Fibroblast of lung (primary cell): ENCODE measurements at regions not wholly inside any gene's neighbourhood (a gene's known extent, or its start where the extent isn't known, plus 50 kb on each side); places are given as distances from the start of the nearest gene placed in this dataset.

ENCODE experiments used
- DNase-seq, 2 donors: peaks; one replicate each; pipeline versions ENCODE4 v3.0.0 to v3.0.0-alpha.2; 2010; ENCODE audit warnings: low read depth in 2 of 2
- H2AFZ ChIP-seq: 2 replicates; pipeline ENCODE4 v1.5.1; 2012; ENCODE audit warnings: low read length, control low read depth, inconsistent platforms
- H3K27ac ChIP-seq: 2 replicates; pipeline ENCODE4 v1.5.1; 2011; ENCODE audit warnings: low read length, control low read depth; ENCODE audit not compliant: insufficient read depth
- H3K27me3 ChIP-seq: 2 replicates; pipeline ENCODE4 v1.5.1; 2011; ENCODE audit warnings: mild to moderate bottlenecking, low read length; ENCODE audit not compliant: control insufficient read depth, insufficient read depth
- H3K36me3 ChIP-seq: 2 replicates; pipeline ENCODE4 v1.5.1; 2011; ENCODE audit warnings: low read length; ENCODE audit not compliant: control insufficient read depth, insufficient read depth
- H3K4me1 ChIP-seq: 2 replicates; pipeline ENCODE4 v1.5.1; 2011; ENCODE audit warnings: low read length; ENCODE audit not compliant: control insufficient read depth, insufficient read depth; ENCODE audit errors: extremely low read depth
- H3K4me2 ChIP-seq: 2 replicates; pipeline ENCODE4 v1.5.1; 2011; ENCODE audit warnings: low read length, control low read depth; ENCODE audit not compliant: insufficient read depth; ENCODE audit errors: extremely low read depth
- H3K4me3 ChIP-seq, 4 experiments: fragments of 200-600 bp in 1 of 4; sonication (generic) in 1 of 4; replicated peaks in 1 of 4; 2 replicates each; pipeline ENCODE4 v1.5.1; 2011 to 2016; ENCODE audit warnings: low read length in 4 of 4, low read depth in 3 of 4, mild to moderate bottlenecking in 3 of 4, control low read depth in 2 of 4, inconsistent platforms in 1 of 4, mixed read lengths in 1 of 4; ENCODE audit not compliant: insufficient read depth in 1 of 4; ENCODE audit errors: control extremely low read depth in 1 of 4
- H3K79me2 ChIP-seq: 2 replicates; pipeline ENCODE4 v1.5.1; 2012; ENCODE audit warnings: mild to moderate bottlenecking, low read length, inconsistent platforms; ENCODE audit not compliant: control insufficient read depth, insufficient read depth
- H3K9ac ChIP-seq: 2 replicates; pipeline ENCODE4 v1.5.1; 2011; ENCODE audit warnings: mild to moderate bottlenecking, low read length, control low read depth; ENCODE audit not compliant: insufficient read depth
- H3K9me3 ChIP-seq: 2 replicates; pipeline ENCODE4 v1.5.1; 2012; ENCODE audit warnings: low read depth, low read length; ENCODE audit not compliant: control insufficient read depth, insufficient read depth
- H4K20me1 ChIP-seq: 2 replicates; pipeline ENCODE4 v1.5.1; 2011; ENCODE audit warnings: low read length; ENCODE audit not compliant: control insufficient read depth, insufficient read depth; ENCODE audit errors: extremely low read depth
- EZH2 ChIP-seq: IDR thresholded peaks from 2 replicates; pipeline ENCODE4 v1.5.1; 2012; ENCODE audit warnings: low read length, control low read depth, mild to moderate bottlenecking; ENCODE audit errors: missing control alignments
- TF ChIP-seq, protein P1 (sequence below), 2 donors: IDR thresholded peaks in 1 of 2; conservative IDR thresholded peaks in 1 of 2; 1 replicate in 1 of 2; 2 replicates in 1 of 2; pipeline ENCODE4 v1.5.1; 2011 to 2012; ENCODE audit warnings: low read length in 2 of 2, control low read depth in 1 of 2, inconsistent platforms in 1 of 2, low read depth in 1 of 2, mild to moderate bottlenecking in 1 of 2

DNA sequence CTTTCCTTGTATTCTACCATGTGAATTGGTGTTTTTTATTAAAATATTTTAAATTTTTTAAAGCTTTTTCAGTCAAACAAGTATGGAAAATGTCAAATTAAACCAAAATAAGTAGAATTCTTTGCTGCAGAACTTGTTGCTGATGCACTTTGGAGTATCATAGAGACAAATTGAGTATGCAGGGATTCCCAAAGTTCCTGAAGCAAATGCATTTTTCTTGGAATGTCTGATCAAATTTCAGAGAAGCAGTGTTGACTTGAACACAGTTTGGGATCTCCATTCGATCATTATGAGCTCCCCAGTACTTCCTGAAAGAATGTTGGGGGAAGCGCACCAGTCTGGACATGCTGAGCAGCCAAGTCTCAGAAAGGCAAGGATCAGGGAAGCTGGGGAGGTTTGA, 517.8 kb upstream of the CFAP20DC start:
- H3K4me3 ChIP-seq = no peak overlapping the region
- TF ChIP-seq, protein P1, sequence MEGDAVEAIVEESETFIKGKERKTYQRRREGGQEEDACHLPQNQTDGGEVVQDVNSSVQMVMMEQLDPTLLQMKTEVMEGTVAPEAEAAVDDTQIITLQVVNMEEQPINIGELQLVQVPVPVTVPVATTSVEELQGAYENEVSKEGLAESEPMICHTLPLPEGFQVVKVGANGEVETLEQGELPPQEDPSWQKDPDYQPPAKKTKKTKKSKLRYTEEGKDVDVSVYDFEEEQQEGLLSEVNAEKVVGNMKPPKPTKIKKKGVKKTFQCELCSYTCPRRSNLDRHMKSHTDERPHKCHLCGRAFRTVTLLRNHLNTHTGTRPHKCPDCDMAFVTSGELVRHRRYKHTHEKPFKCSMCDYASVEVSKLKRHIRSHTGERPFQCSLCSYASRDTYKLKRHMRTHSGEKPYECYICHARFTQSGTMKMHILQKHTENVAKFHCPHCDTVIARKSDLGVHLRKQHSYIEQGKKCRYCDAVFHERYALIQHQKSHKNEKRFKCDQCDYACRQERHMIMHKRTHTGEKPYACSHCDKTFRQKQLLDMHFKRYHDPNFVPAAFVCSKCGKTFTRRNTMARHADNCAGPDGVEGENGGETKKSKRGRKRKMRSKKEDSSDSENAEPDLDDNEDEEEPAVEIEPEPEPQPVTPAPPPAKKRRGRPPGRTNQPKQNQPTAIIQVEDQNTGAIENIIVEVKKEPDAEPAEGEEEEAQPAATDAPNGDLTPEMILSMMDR (conservative IDR thresholded peaks at IDR 0.05 in 1 of 2, IDR thresholded peaks at IDR 0.05 in 1 of 2; ENCODE audit: low read depth in 1 of 2, low read length in 2 of 2) = no peak
- TF ChIP-seq EZH2 = no peak
- H3K36me3 ChIP-seq = no peaks in the 10 kb centered on the region
- H3K27ac ChIP-seq = no peak overlapping the region
- H3K9ac ChIP-seq = no peak overlapping the region
- no peak overlapping the region for H3K4me2 ChIP-seq
- H3K79me2 ChIP-seq = no peaks in the 10 kb centered on the region
- no peaks in the 10 kb centered on the region for H3K27me3 ChIP-seq
- no peaks in the 10 kb centered on the region for H4K20me1 ChIP-seq
- DNase-seq = peak in 1 of 2 donors; percentile 31
- no peaks in the 10 kb centered on the region for H3K4me1 ChIP-seq
- no peak overlapping the region for H2AFZ ChIP-seq
- no peaks in the 10 kb centered on the region for H3K9me3 ChIP-seq

DNA sequence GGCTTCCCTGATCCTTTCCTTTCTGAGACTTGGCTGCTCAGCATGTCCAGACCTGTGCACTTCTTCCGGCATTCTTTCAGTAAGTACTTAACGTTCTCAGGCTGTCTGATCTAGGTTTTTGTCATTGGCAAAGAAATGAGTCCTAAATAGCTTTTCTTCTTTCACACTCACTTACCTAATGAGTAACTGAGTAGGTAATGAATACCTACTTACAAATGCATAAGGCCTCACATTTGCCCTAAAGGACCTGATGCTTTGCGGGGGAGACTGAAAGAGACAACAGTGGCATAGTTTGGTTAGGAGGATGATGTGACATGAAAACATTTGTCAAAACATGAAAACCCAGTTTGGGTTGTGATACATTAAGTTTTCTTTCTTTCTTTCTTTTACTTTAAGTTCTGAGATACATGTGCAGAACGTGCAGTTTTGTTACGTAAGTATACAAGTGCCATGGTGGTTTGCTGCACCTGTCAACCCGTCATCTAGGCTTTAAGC, 516.7 kb upstream of the CFAP20DC start:
- H3K4me3 ChIP-seq = no peak overlapping the region
- DNase-seq = no peak
- no peak overlapping the region for H3K4me2 ChIP-seq
- H3K36me3 ChIP-seq = no peaks in the 10 kb centered on the region
- TF ChIP-seq, protein P1 (conservative IDR thresholded peaks at IDR 0.05 in 1 of 2, IDR thresholded peaks at IDR 0.05 in 1 of 2; ENCODE audit: low read depth in 1 of 2, low read length in 2 of 2) = no peak
- TF ChIP-seq EZH2 = no peak
- no peak overlapping the region for H2AFZ ChIP-seq
- H3K9ac ChIP-seq = no peak overlapping the region
- H3K27ac ChIP-seq = no peak overlapping the region
- H3K27me3 ChIP-seq = no peaks in the 10 kb centered on the region
- H4K20me1 ChIP-seq = no peaks in the 10 kb centered on the region
- no peaks in the 10 kb centered on the region for H3K79me2 ChIP-seq
- H3K9me3 ChIP-seq = no peaks in the 10 kb centered on the region
- H3K4me1 ChIP-seq = no peaks in the 10 kb centered on the region

DNA sequence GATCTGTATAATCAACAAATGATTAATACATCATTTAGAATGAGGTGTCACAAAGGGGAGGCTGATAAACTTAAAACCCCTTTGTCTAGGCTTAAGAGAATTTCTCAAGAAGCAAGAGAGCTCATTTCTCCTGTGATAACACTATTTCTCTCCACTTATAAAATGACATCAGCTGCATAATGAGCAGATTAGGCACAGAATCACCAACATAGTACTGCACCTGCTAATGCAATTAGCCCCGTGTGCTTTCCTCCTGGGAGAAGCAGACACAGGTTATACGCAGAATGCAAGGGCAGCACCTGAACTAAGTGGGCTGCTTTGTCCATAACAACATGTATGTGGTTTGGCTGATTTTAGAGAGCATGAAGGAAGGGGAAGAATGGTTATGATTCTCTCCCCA, 515.3 kb upstream of the CFAP20DC start:
- no peak overlapping the region for H3K4me2 ChIP-seq
- H3K9me3 ChIP-seq = no peaks in the 10 kb centered on the region
- no peaks in the 10 kb centered on the region for H4K20me1 ChIP-seq
- no peaks in the 10 kb centered on the region for H3K4me1 ChIP-seq
- DNase-seq = no peak
- no peak for TF ChIP-seq EZH2
- TF ChIP-seq, protein P1 (conservative IDR thresholded peaks at IDR 0.05 in 1 of 2, IDR thresholded peaks at IDR 0.05 in 1 of 2; ENCODE audit: low read depth in 1 of 2, low read length in 2 of 2) = no peak
- H3K27ac ChIP-seq = no peak overlapping the region
- no peak overlapping the region for H2AFZ ChIP-seq
- H3K79me2 ChIP-seq = no peaks in the 10 kb centered on the region
- H3K27me3 ChIP-seq = no peaks in the 10 kb centered on the region
- no peak overlapping the region for H3K9ac ChIP-seq
- no peaks in the 10 kb centered on the region for H3K36me3 ChIP-seq
- no peak overlapping the region for H3K4me3 ChIP-seq
